ENCODE measurements at regions not wholly inside any gene's neighbourhood (a gene's known extent, or its start where the extent isn't known, plus 50 kb on each side); places are given as distances from the start of the nearest gene placed in this dataset.

DNA sequence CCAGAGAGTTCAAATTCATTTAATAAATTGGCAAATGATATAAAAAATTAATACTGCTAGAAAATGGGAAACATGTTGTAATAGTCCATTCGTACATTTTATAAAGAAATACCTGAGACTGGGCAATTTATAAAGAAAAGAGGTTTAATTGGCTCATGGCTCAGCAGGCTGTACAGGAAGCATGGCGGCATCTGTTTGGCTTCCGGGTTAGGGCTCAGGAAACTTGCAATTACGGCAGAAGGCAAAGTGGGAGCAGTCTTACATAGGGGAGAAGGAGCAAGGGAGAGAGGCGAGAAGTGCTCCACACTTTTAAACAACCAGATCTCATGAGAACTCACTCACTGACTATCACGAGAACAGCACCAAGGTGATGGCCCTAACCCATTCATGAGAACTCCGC is 512.0 kb downstream of the DACH1 start:
- TF ChIP-seq, protein P1, sequence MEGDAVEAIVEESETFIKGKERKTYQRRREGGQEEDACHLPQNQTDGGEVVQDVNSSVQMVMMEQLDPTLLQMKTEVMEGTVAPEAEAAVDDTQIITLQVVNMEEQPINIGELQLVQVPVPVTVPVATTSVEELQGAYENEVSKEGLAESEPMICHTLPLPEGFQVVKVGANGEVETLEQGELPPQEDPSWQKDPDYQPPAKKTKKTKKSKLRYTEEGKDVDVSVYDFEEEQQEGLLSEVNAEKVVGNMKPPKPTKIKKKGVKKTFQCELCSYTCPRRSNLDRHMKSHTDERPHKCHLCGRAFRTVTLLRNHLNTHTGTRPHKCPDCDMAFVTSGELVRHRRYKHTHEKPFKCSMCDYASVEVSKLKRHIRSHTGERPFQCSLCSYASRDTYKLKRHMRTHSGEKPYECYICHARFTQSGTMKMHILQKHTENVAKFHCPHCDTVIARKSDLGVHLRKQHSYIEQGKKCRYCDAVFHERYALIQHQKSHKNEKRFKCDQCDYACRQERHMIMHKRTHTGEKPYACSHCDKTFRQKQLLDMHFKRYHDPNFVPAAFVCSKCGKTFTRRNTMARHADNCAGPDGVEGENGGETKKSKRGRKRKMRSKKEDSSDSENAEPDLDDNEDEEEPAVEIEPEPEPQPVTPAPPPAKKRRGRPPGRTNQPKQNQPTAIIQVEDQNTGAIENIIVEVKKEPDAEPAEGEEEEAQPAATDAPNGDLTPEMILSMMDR (optimal IDR thresholded peaks at IDR 0.05 in 1 of 3, IDR thresholded peaks at IDR 0.05 in 1 of 3, conservative IDR thresholded peaks at IDR 0.05 in 1 of 3; ENCODE audit: extremely low read depth in 1 of 3, insufficient read depth in 2 of 3, low read length in 3 of 3): no peak
- no peak for TF ChIP-seq EZH2 (IDR thresholded peaks at IDR 0.05; ENCODE audit: low read length)
